ENCODE measurements at regions not wholly inside any gene's neighbourhood (a gene's known extent, or its start where the extent isn't known, plus 50 kb on each side); places are given as distances from the start of the nearest gene placed in this dataset.

DNA sequence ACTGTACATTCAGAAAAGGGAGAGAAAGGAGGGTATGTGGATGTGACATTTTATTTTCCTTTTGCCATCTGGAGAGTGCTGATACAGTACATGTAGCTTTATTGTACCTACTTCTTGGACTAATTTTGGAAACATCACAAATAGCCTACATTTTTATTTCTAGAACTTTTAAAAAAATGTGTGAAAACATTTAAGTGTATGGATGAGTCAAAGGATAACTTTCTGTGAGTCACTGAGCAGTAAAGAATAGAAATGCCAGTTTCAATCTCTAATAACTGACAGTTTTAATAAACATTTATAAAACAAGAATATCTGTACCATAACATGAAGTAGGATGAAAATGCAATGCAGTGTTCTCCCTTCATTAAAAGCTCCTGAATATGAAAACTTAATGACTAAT, 374.4 kb upstream of the NWD2 start:
- TF ChIP-seq, protein P1, sequence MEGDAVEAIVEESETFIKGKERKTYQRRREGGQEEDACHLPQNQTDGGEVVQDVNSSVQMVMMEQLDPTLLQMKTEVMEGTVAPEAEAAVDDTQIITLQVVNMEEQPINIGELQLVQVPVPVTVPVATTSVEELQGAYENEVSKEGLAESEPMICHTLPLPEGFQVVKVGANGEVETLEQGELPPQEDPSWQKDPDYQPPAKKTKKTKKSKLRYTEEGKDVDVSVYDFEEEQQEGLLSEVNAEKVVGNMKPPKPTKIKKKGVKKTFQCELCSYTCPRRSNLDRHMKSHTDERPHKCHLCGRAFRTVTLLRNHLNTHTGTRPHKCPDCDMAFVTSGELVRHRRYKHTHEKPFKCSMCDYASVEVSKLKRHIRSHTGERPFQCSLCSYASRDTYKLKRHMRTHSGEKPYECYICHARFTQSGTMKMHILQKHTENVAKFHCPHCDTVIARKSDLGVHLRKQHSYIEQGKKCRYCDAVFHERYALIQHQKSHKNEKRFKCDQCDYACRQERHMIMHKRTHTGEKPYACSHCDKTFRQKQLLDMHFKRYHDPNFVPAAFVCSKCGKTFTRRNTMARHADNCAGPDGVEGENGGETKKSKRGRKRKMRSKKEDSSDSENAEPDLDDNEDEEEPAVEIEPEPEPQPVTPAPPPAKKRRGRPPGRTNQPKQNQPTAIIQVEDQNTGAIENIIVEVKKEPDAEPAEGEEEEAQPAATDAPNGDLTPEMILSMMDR (IDR thresholded peaks at IDR 0.05; ENCODE audit: low read depth, low read length): no peak
- no peak overlapping the region for H3K4me3 ChIP-seq (replicated peaks in 1 of 2; ENCODE audit: low read depth in 2 of 2, low read length in 2 of 2)
- DNase-seq (ENCODE audit: low read depth in 2 of 2): no peak

DNA sequence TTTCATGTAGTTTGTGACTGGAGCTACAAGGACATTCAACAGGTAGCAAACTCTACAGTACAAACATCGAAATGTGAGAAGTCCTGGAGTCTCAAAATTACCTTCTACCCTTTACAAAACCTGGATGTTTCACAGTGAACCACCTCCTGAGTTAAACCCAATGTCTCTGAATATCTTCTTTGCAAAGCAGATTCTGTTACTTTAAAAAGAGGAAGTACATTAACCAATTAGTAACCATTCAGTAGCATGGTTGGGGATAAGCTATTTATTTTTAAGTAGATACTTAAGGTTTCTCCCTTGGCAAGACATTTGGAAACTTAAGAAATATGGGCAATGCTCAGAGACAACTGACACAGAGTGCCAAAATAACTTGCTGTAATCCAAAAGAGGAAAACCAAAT, 371.9 kb upstream of the NWD2 start:
- TF ChIP-seq, protein P1 (IDR thresholded peaks at IDR 0.05; ENCODE audit: low read depth, low read length): no peak
- DNase-seq (ENCODE audit: low read depth in 2 of 2): no peak
- H3K4me3 ChIP-seq (replicated peaks in 1 of 2; ENCODE audit: low read depth in 2 of 2, low read length in 2 of 2): no peak overlapping the region

DNA sequence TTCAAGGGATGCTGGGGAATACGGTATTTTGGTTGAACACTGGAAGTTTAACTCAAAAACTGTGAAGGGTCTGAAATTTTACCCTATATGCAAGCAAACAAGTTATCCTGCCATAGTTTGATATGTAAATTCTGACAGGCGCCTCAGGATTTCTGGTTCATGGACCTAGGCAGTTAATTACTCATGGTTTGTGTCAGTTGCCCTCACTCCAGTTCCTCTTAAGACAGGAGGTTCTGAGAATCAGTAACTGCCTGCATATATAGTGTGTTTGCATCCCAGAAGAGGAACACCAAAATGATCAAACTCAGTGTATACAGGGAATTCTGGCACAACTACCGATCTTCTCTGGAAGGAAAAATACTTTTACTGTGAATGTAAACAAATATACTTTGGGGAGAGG, 360.4 kb upstream of the NWD2 start:
- DNase-seq (ENCODE audit: low read depth in 2 of 2): no peak
- no peak overlapping the region for H3K4me3 ChIP-seq (replicated peaks in 1 of 2; ENCODE audit: low read depth in 2 of 2, low read length in 2 of 2)
- TF ChIP-seq, protein P1 (IDR thresholded peaks at IDR 0.05; ENCODE audit: low read depth, low read length): no peak

DNA sequence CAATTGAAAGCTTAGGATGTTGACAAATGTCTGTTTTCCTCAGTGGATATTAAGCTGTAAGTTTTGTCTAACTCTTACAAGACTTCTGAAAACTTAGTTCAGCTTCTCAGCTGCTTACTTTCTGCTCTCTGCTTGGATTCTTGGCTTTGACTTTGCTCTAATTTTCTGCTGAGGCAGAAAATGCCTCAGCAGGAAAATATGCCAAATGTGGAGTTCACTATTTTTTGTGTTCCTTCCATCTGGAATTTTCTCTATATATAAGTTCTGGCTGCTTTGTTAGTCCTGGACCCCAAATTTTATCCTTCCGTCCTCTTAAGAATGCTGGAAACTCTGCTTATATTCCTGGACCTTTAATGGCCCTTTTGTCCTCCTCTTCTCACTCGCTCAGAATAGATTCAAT, 352.6 kb upstream of the NWD2 start:
- H3K4me3 ChIP-seq (replicated peaks in 1 of 2; ENCODE audit: low read depth in 2 of 2, low read length in 2 of 2): no peak overlapping the region
- no peak for DNase-seq (ENCODE audit: low read depth in 2 of 2)
- TF ChIP-seq, protein P1 (IDR thresholded peaks at IDR 0.05; ENCODE audit: low read depth, low read length): no peak

DNA sequence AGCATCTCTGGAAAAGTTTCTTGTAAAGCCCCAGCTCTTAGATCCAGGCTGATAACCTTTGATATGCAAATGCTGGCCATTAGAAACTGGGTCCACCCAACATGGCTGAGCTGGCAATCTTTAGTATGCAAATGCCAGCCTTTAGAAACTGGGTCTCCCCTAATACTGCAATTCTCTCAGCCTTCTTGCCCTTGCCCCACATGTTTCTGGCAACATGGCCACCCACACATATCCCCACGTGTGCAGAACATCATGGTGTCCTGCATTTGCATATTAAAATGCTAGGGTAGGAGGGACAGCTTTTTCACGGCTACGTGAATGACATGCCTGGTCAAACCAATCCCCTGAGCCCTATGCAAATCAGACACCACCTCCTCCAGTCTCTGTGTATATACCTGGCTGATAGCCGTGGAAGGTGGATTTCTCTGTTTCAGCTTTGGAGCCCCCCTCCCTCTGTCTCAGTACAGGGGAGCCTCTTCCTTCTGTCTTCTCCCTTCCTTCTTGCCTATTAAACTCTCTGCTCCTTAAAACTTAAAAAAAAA, 344.0 kb upstream of the NWD2 start:
- no peak for DNase-seq (ENCODE audit: low read depth in 2 of 2)
- no peak overlapping the region for H3K4me3 ChIP-seq (replicated peaks in 1 of 2; ENCODE audit: low read depth in 2 of 2, low read length in 2 of 2)
- TF ChIP-seq, protein P1 (IDR thresholded peaks at IDR 0.05; ENCODE audit: low read depth, low read length): no peak

DNA sequence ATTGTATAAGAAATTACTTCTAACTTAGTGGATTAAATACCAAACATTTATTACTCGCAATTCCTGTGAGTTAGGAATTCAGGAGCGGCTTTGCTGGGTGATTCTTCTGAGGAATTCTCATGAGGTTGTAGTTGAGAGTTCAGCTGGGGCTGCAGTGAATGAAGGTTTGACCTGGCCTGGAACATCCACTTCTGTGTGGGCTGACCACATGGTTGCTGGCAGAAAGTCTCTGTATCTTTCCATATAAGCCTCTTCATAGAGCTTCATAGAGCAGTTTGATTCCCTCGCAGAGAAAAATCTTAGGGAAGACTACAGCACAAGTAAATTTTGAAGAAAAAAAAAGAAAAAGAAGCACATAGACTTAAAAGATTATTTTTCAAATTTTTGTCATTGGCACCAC, 339.7 kb upstream of the NWD2 start:
- no peak for DNase-seq (ENCODE audit: low read depth in 2 of 2)
- TF ChIP-seq, protein P1 (IDR thresholded peaks at IDR 0.05; ENCODE audit: low read depth, low read length): no peak
- no peak overlapping the region for H3K4me3 ChIP-seq (replicated peaks in 1 of 2; ENCODE audit: low read depth in 2 of 2, low read length in 2 of 2)

DNA sequence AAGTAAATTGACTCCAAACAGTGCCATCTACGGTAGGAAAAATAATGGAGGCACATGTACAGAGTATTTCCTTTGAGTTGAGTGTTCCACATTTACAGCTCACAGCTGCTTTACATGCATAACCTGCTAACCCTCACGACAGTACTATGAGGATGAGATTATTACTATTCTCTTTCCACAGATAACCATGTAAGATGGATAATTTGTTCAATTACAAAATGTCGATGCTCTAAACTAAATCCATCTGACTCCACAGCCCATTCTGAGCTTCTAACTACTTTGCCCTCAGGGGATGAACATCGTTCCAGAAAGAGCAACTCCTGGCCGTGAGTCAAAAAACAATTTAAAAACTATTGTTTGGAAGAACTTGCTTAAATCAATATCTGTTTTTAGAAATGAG, 330.4 kb upstream of the NWD2 start:
- TF ChIP-seq, protein P1 (IDR thresholded peaks at IDR 0.05; ENCODE audit: low read depth, low read length): no peak
- no peak for DNase-seq (ENCODE audit: low read depth in 2 of 2)
- H3K4me3 ChIP-seq (replicated peaks in 1 of 2; ENCODE audit: low read depth in 2 of 2, low read length in 2 of 2): no peak overlapping the region
